ENCODE measurements at regions not wholly inside any gene's neighbourhood (a gene's known extent, or its start where the extent isn't known, plus 50 kb on each side); places are given as distances from the start of the nearest gene placed in this dataset.

- no peaks in the 10 kb centered on the region for H3K36me3 ChIP-seq (ENCODE audit: control insufficient read depth, insufficient read depth, low read length)
- no peaks in the 10 kb centered on the region for H3K27me3 ChIP-seq (ENCODE audit: control insufficient read depth, insufficient read depth, low read length)
- peak overlapping the region; percentile 32 for H3K4me3 ChIP-seq (ENCODE audit: low read depth, low read length)
- no peak for DNase-seq (ENCODE audit: low read depth)
- TF ChIP-seq CTCF (IDR thresholded peaks at IDR 0.05; ENCODE audit: insufficient read depth, low read depth, low read length), result no peak
- CTCF ChIA-PET, result interaction anchor here (0.6 to 1.9 kb wide), 6 partner anchors 8 to 601 kb away, joined by 3 to 7 read pairs (median 4); no protein-coding TSS in a partner anchor
- POLR2A ChIA-PET, result no interaction called here
These were observed 167.9 kb upstream of the MAF start for GRCh38 chr16:79768276-79768970.

DNA sequence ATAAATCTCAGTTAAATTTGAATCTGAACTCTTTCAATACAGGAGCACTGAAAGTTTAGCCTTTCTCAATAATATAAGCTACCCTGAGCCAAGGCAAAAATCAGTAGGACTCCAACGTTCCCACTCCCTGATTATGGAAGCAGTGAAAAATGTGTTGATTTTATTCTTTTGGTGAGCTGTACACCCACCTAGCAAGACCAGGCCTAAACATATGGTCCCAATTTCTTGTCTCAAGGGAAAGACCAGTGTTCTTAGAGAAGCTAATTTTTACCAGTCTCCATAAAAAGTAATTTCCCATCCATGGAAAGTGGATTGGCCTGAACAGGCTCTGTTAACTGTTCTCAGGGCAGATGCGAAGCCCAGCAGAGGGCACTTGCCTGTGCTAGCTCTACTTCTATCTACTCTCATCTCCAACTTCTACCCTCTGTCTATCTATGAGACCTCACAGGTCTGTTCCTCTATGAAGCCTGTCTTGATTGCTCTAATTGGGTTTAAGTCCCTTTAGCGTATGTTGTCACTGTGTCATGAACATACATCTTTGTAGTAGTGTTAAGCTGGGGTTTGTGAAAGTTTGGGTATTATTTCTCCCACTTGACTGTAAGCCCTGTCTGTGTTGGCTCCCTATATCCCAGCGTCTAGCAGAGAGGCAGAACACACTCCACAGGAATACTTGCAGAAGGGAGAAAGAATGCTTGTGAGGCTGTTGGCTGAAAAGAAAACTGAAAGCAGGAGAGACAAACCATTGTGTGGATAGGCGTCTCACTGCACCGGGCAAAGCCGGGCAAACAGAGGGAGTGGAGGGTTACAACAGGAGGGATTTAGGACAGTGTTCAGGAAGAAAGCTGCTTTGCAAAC, 167.1 kb upstream of the MAF start:
- Histone ChIP-seq H3K27me3 (ENCODE audit: control insufficient read depth, insufficient read depth, low read length) (no peaks in the 10 kb centered on the region), H3K4me3 (ENCODE audit: low read depth, low read length) (peak overlapping the region; percentile 32), H3K36me3 (ENCODE audit: control insufficient read depth, insufficient read depth, low read length) (no peaks in the 10 kb centered on the region)
- no peak for DNase-seq (ENCODE audit: low read depth)
- POLR2A ChIA-PET, result interaction anchor here (0.6 kb wide), 1 partner anchor 311 kb away, joined by 3 read pairs; no protein-coding TSS in a partner anchor
- CTCF ChIA-PET, result interaction anchor here (0.6 to 1.9 kb wide), 10 partner anchors 9 to 602 kb away, joined by 3 to 7 read pairs (median 4); no protein-coding TSS in a partner anchor
- TF ChIP-seq CTCF (IDR thresholded peaks at IDR 0.05; ENCODE audit: insufficient read depth, low read depth, low read length), result peak; percentile 62

GRCh38 chr16:79765901-79766394, 165.4 kb upstream of the MAF start:
- no peaks in the 10 kb centered on the region for H3K36me3 ChIP-seq (ENCODE audit: control insufficient read depth, insufficient read depth, low read length)
- CTCF ChIA-PET, result no interaction called here
- no peak for DNase-seq (ENCODE audit: low read depth)

GRCh38 chr16:79765431-79765830, 164.9 kb upstream of the MAF start:
- TF ChIP-seq CTCF (IDR thresholded peaks at IDR 0.05; ENCODE audit: insufficient read depth, low read depth, low read length), result no peak
- no peak for DNase-seq (ENCODE audit: low read depth)
- H3K4me3 ChIP-seq (ENCODE audit: low read depth, low read length), result no peak overlapping the region
- ChIA-PET CTCF (no interaction called here), POLR2A (no interaction called here)
- no peaks in the 10 kb centered on the region for H3K27me3 ChIP-seq (ENCODE audit: control insufficient read depth, insufficient read depth, low read length)
- H3K36me3 ChIP-seq (ENCODE audit: control insufficient read depth, insufficient read depth, low read length), result no peaks in the 10 kb centered on the region

More at GRCh38 chr16:79765901-79766394, 165.4 kb upstream of the MAF start:
- no peaks in the 10 kb centered on the region for H3K27me3 ChIP-seq (ENCODE audit: control insufficient read depth, insufficient read depth, low read length)
- POLR2A ChIA-PET, result no interaction called here
- no peak for TF ChIP-seq CTCF (IDR thresholded peaks at IDR 0.05; ENCODE audit: insufficient read depth, low read depth, low read length)
- no peak overlapping the region for H3K4me3 ChIP-seq (ENCODE audit: low read depth, low read length)

All from BJ (cell line).